Retina (tissue), 1 donor: ENCODE measurements at regions not wholly inside any gene's neighbourhood (a gene's known extent, or its start where the extent isn't known, plus 50 kb on each side); places are given as distances from the start of the nearest gene placed in this dataset.

Experiments used
- DNase-seq: peaks from one replicate; pipeline ENCODE4 v3.0.0-alpha.2; 2016

- DNase-seq, result no peak
Measured at GRCh38 chr2:19232312-19232711, 126.1 kb downstream of the OSR1 start.

- no peak for DNase-seq
Measured at GRCh38 chr2:19231625-19232024, 126.8 kb downstream of the OSR1 start.

GRCh38 chr2:19230626-19231025 lies 127.8 kb downstream of the OSR1 start:
- no peak for DNase-seq

GRCh38 chr2:19228715-19229114 lies 129.7 kb downstream of the OSR1 start:
- DNase-seq, result no peak

- no peak for DNase-seq
Measured at GRCh38 chr2:19228181-19228593, 130.2 kb downstream of the OSR1 start.

GRCh38 chr2:19226871-19227270 lies 131.6 kb downstream of the OSR1 start:
- no peak for DNase-seq

GRCh38 chr2:19226386-19226785 lies 132.0 kb downstream of the OSR1 start:
- DNase-seq, result no peak

GRCh38 chr2:19225931-19226330 lies 132.5 kb downstream of the OSR1 start:
- DNase-seq, result no peak

- DNase-seq, result no peak
Measured at GRCh38 chr2:19225126-19225525, 133.3 kb downstream of the OSR1 start.

GRCh38 chr2:19224486-19224885 lies 133.9 kb downstream of the OSR1 start:
- DNase-seq, result no peak

- no peak for DNase-seq
Measured at GRCh38 chr2:19224011-19224410, 134.4 kb downstream of the OSR1 start.

- no peak for DNase-seq
Measured at GRCh38 chr2:19219060-19219459, 139.4 kb downstream of the OSR1 start.

GRCh38 chr2:19218166-19218565 lies 140.3 kb downstream of the OSR1 start:
- no peak for DNase-seq

- no peak for DNase-seq
Measured at GRCh38 chr2:19216676-19217602, 141.5 kb downstream of the OSR1 start.

- DNase-seq, result no peak
Measured at GRCh38 chr2:19216238-19216637, 142.2 kb downstream of the OSR1 start.

GRCh38 chr2:19214682-19215391 lies 143.6 kb downstream of the OSR1 start:
- DNase-seq, result no peak

GRCh38 chr2:19209575-19210341 lies 148.7 kb downstream of the OSR1 start:
- no peak for DNase-seq

- DNase-seq, result no peak
Measured at GRCh38 chr2:19208479-19209199, 149.8 kb downstream of the OSR1 start.

- DNase-seq, result no peak
Measured at GRCh38 chr2:19207452-19207851, 151.0 kb downstream of the OSR1 start.

GRCh38 chr2:19205983-19206533 lies 152.4 kb downstream of the OSR1 start:
- no peak for DNase-seq

- no peak for DNase-seq
Measured at GRCh38 chr2:19203866-19204265, 154.6 kb downstream of the OSR1 start.

- DNase-seq, result no peak
Measured at GRCh38 chr2:19201911-19202462, 156.4 kb downstream of the OSR1 start.
